HL-60 (cell line): ENCODE measurements at regions not wholly inside any gene's neighbourhood (a gene's known extent, or its start where the extent isn't known, plus 50 kb on each side); places are given as distances from the start of the nearest gene placed in this dataset.
"Not testable (repeated sequence)": the region's sequence is repeated elsewhere in the genome, so short reads cannot be mapped to it uniquely, and the experiment has no call there.

Source experiments
- DNase-seq, 2 experiments: peaks; one replicate each; pipeline ENCODE4 v3.0.0-alpha.2; 2010 to 2020; ENCODE audit warnings: low read depth in 1 of 2, low spot score in 1 of 2
- H3K27ac ChIP-seq: fragments of 250-450 bp; sonication (Bioruptor Pico); replicated peaks from 2 replicates; pipeline ENCODE4 v1.5.1; 2020; ENCODE audit warnings: mild to moderate bottlenecking, moderate library complexity
- H3K27me3 ChIP-seq: fragments of 250-450 bp; sonication (Bioruptor Pico); 2 replicates; pipeline ENCODE4 v1.5.1; 2021; ENCODE audit warnings: mild to moderate bottlenecking, moderate library complexity; ENCODE audit not compliant: insufficient read depth, poor library complexity, severe bottlenecking
- H3K4me3 ChIP-seq: replicated peaks from 2 replicates; pipeline ENCODE4 v1.5.1; 2011; ENCODE audit warnings: mild to moderate bottlenecking, control low read depth, low read length; ENCODE audit not compliant: insufficient read depth
- CTCF ChIP-seq: IDR thresholded peaks from one replicate; pipeline ENCODE4 v1.5.1; 2011; ENCODE audit warnings: low read length, control low read depth, inconsistent platforms; ENCODE audit not compliant: insufficient read depth
- GABPA ChIP-seq: IDR thresholded peaks from 2 replicates; pipeline ENCODE4 v1.6.1; 2012; ENCODE audit warnings: low read depth
- POLR2AphosphoS5 ChIP-seq: IDR thresholded peaks from 2 replicates; pipeline ENCODE4 v1.6.1; 2012; ENCODE audit warnings: low read depth
- REST ChIP-seq: IDR thresholded peaks from 2 replicates; pipeline ENCODE4 v1.6.1; 2012; ENCODE audit warnings: low read depth; ENCODE audit not compliant: insufficient replicate concordance
- SPI1 ChIP-seq: IDR thresholded peaks from 2 replicates; pipeline ENCODE4 v1.6.1; 2012; ENCODE audit warnings: low read depth, mild to moderate bottlenecking, borderline replicate concordance

- no peak for DNase-seq
- Histone ChIP-seq H3K27ac (no peak overlapping the region), H3K4me3 (no peak overlapping the region), H3K27me3 (no peaks in the 10 kb centered on the region)
- TF ChIP-seq GABPA (no peak), CTCF (no peak), SPI1 (no peak), POLR2AphosphoS5 (no peak), REST (no peak)
Observed at GRCh38 chr4:31193521-31193920, 473.4 kb downstream of the PCDH7 start.

GRCh38 chr4:31194823-31195222, 474.7 kb downstream of the PCDH7 start:
- TF ChIP-seq POLR2AphosphoS5 (no peak), GABPA (no peak), SPI1 (no peak), REST (no peak), CTCF (no peak)
- H3K4me3 ChIP-seq, result no peak overlapping the region
- DNase-seq, result no peak
- H3K27me3 ChIP-seq, result no peaks in the 10 kb centered on the region
- H3K27ac ChIP-seq, result no peak overlapping the region

GRCh38 chr4:31199644-31200043, 479.5 kb downstream of the PCDH7 start:
- no peak for DNase-seq
- no peak overlapping the region for H3K4me3 ChIP-seq
- no peak overlapping the region for H3K27ac ChIP-seq
- no peaks in the 10 kb centered on the region for H3K27me3 ChIP-seq
- TF ChIP-seq REST (no peak), POLR2AphosphoS5 (no peak), SPI1 (no peak), CTCF (no peak), GABPA (no peak)

GRCh38 chr4:31202054-31202453, 481.9 kb downstream of the PCDH7 start:
- not testable (repeated sequence) for H3K27ac ChIP-seq, H3K27me3 ChIP-seq, H3K4me3 ChIP-seq, DNase-seq
